CD4-positive, alpha-beta T cell (primary cell): ENCODE measurements at regions not wholly inside any gene's neighbourhood (a gene's known extent, or its start where the extent isn't known, plus 50 kb on each side); places are given as distances from the start of the nearest gene placed in this dataset.

ENCODE experiments used
- ATAC-seq: fragments of 200-7000 bp; cut with Tn5 transposase; one replicate; pipeline ENCODE4 v1.10.0; 2022; ENCODE audit warnings: mild to moderate bottlenecking; ENCODE audit not compliant: poor library complexity
- CTCF ChIA-PET: fragments of 350-600 bp; sonication (Branson Sonifier 250); formaldehyde crosslinking; loops from one replicate; lab custom pipeline; 2021; ENCODE audit warnings: antibody characterized with exemption, inconsistent platforms; lab: Charles Lee
- POLR2A ChIA-PET: fragments of 350-600 bp; sonication (Branson Sonifier 250); formaldehyde crosslinking; loops from one replicate; lab custom pipeline; 2021; ENCODE audit warnings: antibody characterized with exemption, inconsistent platforms; lab: Charles Lee
- DNase-seq, 14 experiments: peaks; one replicate each; pipeline ENCODE4 v3.0.0-alpha.2; 2013 to 2020; ENCODE audit warnings: mixed read lengths in 2 of 14
- H3K27ac ChIP-seq, 2 donors: one replicate each; pipeline versions ENCODE4 v1.5.1 to v1.7.0; 2013; ENCODE audit warnings: low read length in 2 of 2, low read depth in 1 of 2, mild to moderate bottlenecking in 1 of 2
- H3K27me3 ChIP-seq, 2 experiments: 1 replicate in 1 of 2; 2 replicates in 1 of 2; pipeline versions ENCODE4 v1.6.1 to v1.7.0; 2013; ENCODE audit warnings: low read length in 2 of 2, control low read depth in 1 of 2, mild to moderate bottlenecking in 1 of 2, moderate library complexity in 1 of 2; ENCODE audit not compliant: insufficient read depth in 2 of 2, control insufficient read depth in 1 of 2
- H3K36me3 ChIP-seq: one replicate; pipeline ENCODE4 v1.6.1; 2013; ENCODE audit warnings: low read length, control low read depth; ENCODE audit not compliant: insufficient read depth
- H3K4me1 ChIP-seq: one replicate; pipeline ENCODE4 v1.6.1; 2013; ENCODE audit warnings: low read length, control low read depth; ENCODE audit not compliant: insufficient read depth
- H3K4me3 ChIP-seq: one replicate; pipeline ENCODE4 v1.5.1; 2013; ENCODE audit warnings: mild to moderate bottlenecking, low read length, moderate library complexity
- H3K9me3 ChIP-seq, 2 experiments: 1 replicate in 1 of 2; 2 replicates in 1 of 2; pipeline versions ENCODE4 v1.6.1 to v1.7.0; 2013; ENCODE audit warnings: low read length in 2 of 2, mild to moderate bottlenecking in 2 of 2, control low read depth in 1 of 2, moderate library complexity in 1 of 2; ENCODE audit not compliant: control insufficient read depth in 1 of 2, insufficient read depth in 1 of 2
- H3K27ac Mint-ChIP-seq: one replicate; pipeline ENCODE4 v1.8.0; 2020; ENCODE audit warnings: mixed read lengths
- H3K27me3 Mint-ChIP-seq: one replicate; pipeline ENCODE4 v1.8.0; 2021; ENCODE audit warnings: mixed read lengths
- H3K36me3 Mint-ChIP-seq: one replicate; pipeline ENCODE4 v1.8.0; 2021; ENCODE audit warnings: low read depth, mixed read lengths
- H3K4me1 Mint-ChIP-seq: one replicate; pipeline ENCODE4 v1.8.0; 2021; ENCODE audit warnings: low read depth, mixed read lengths
- H3K4me3 Mint-ChIP-seq: one replicate; pipeline ENCODE4 v1.8.0; 2020; ENCODE audit warnings: mild to moderate bottlenecking, mixed read lengths
- H3K9me3 Mint-ChIP-seq: one replicate; pipeline ENCODE4 v1.8.0; 2020; ENCODE audit warnings: mixed read lengths
- CTCF ChIP-seq: fragments of 200-600 bp; IDR thresholded peaks from one replicate; pipeline ENCODE4 v1.8.0; 2022; ENCODE audit warnings: antibody characterized with exemption, mild to moderate bottlenecking
- intact Hi-C, 2 experiments: fragments of 100-400 bp; cut with DNase I in 1 of 2; cut with micrococcal nuclease in 1 of 2; formaldehyde crosslinking; loops; one replicate each; pipeline versions ENCODE4 v1.15.1 to v1.9.0; 2023 to 2025; cut with DNase I, micrococcal nuclease

DNA sequence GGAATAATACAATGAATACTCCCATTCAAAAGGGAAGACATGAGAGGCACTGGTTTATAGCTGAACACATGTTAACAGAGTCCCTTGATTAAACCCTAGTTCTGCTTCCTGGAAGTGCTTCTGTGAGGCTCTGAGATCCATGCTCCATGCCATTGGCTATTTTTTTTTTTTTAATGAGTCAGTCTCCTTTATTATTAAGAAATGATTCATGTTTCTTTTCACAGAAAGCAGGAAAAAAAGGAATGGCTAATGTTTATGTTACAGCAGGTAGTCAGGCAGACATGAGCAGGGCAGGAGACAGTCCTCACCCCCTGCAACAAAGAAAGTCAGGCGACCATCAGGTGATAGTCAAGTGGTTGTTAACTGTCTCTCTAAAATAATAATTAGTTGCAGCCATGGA, 598.7 kb downstream of the EPHA5 start:
- POLR2A ChIA-PET: no interaction called here
- H3K4me3 Mint-ChIP-seq: no peak overlapping the region

DNA sequence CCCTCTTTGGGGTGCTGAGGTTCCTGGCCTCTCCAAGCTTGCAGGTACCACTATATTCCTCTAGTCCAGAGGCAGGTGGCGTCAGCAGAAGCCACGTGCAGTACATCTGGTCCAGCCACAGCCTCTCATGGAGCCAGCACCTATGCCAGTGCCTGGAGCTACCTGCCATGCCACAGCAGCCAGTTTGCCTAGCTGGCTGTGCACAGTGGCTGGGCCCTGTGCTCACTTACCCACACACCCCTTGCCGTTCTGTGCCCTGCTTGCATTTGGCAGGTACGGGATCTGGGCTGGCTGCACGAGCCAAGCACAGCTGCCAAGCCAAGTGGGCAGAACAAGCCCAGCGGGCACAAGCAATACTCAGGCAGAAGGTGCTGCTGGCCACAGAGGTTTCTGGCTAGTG, 601.1 kb downstream of the EPHA5 start:
- no peaks in the 10 kb centered on the region for H3K27me3 ChIP-seq
- no peaks in the 10 kb centered on the region for H3K4me1 ChIP-seq
- Mint-ChIP-seq H3K4me3 (no peak overlapping the region), H3K9me3 (no peaks in the 10 kb centered on the region), H3K4me1 (no peaks in the 10 kb centered on the region), H3K36me3 (no peaks in the 10 kb centered on the region), H3K27ac (no peak overlapping the region), H3K27me3 (no peaks in the 10 kb centered on the region)
- no peak overlapping the region for H3K27ac ChIP-seq
- intact Hi-C loops: no loop called here
- ChIA-PET POLR2A (no interaction called here), CTCF (no interaction called here)
- DNase-seq (no peak), ATAC-seq (no peak)
- TF ChIP-seq CTCF: no peak
- H3K36me3 ChIP-seq: no peaks in the 10 kb centered on the region
- peaks cover 0 to 11% of the 10 kb centered on the region in 2 experiments for H3K9me3 ChIP-seq
- H3K4me3 ChIP-seq: no peak overlapping the region

More for the DNA sequence above, 598.7 kb downstream of the EPHA5 start:
- Histone ChIP-seq H3K4me3 (no peak overlapping the region), H3K27me3 (no peaks in the 10 kb centered on the region), H3K36me3 (no peaks in the 10 kb centered on the region), H3K9me3 (peaks cover 0 to 11% of the 10 kb centered on the region in 2 experiments), H3K4me1 (no peaks in the 10 kb centered on the region), H3K27ac (no peak overlapping the region)
- CTCF ChIA-PET: no interaction called here
- intact Hi-C loops: no loop called here
- H3K27ac Mint-ChIP-seq: no peak overlapping the region
- no peaks in the 10 kb centered on the region for H3K4me1 Mint-ChIP-seq
- ATAC-seq: no peak
- no peak for TF ChIP-seq CTCF
- no peaks in the 10 kb centered on the region for H3K9me3 Mint-ChIP-seq
- no peaks in the 10 kb centered on the region for H3K36me3 Mint-ChIP-seq
- H3K27me3 Mint-ChIP-seq: no peaks in the 10 kb centered on the region
- no peak for DNase-seq

DNA sequence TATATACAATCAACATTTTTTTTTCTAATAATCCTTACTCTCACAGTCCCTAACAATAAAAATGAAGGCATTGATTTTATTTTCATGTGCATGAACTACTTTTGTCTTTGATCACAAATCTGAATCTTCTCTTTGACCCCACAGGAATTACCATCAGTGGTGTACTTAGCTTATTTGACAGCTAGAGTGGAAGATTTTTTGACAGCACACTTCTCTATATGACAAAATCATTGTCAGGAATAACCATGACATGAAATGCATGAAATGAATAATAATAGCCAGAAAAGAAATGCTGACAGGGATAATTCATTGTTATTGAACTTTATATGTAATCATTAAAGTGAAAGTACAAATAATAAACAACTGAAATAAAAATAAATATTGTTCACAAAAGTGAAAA, 604.2 kb downstream of the EPHA5 start:
- ChIA-PET CTCF (no interaction called here), POLR2A (no interaction called here)
- Mint-ChIP-seq H3K27me3 (no peaks in the 10 kb centered on the region), H3K4me3 (no peak overlapping the region), H3K9me3 (peaks cover 2% of the 10 kb centered on the region), H3K36me3 (no peaks in the 10 kb centered on the region), H3K4me1 (no peaks in the 10 kb centered on the region), H3K27ac (no peak overlapping the region)
- Histone ChIP-seq H3K4me1 (no peaks in the 10 kb centered on the region), H3K27ac (no peak overlapping the region), H3K36me3 (no peaks in the 10 kb centered on the region), H3K4me3 (no peak overlapping the region), H3K9me3 (peaks cover 0 to 11% of the 10 kb centered on the region in 2 experiments), H3K27me3 (no peaks in the 10 kb centered on the region)
- no peak for ATAC-seq
- DNase-seq: no peak
- intact Hi-C loops: no loop called here
- TF ChIP-seq CTCF: no peak
